Nephron progenitor cell (in vitro differentiated cells): ENCODE measurements at regions not wholly inside any gene's neighbourhood (a gene's known extent, or its start where the extent isn't known, plus 50 kb on each side); places are given as distances from the start of the nearest gene placed in this dataset.

Source experiments
- DNase-seq: peaks from one replicate; pipeline ENCODE4 v3.0.0; 2021
- H3K27ac Mint-ChIP-seq: 2 replicates; pipeline ENCODE4 v1.8.0; 2021; ENCODE audit warnings: mild to moderate bottlenecking, moderate library complexity, mixed read lengths
- H3K27me3 Mint-ChIP-seq: 2 replicates; pipeline ENCODE4 v1.8.0; 2021; ENCODE audit warnings: mild to moderate bottlenecking, low read depth, mixed read lengths; ENCODE audit not compliant: poor library complexity
- H3K36me3 Mint-ChIP-seq: 2 replicates; pipeline ENCODE4 v1.8.0; 2021; ENCODE audit warnings: low read depth, mixed read lengths
- H3K4me1 Mint-ChIP-seq: 2 replicates; pipeline ENCODE4 v1.8.0; 2021; ENCODE audit warnings: mixed read lengths
- H3K4me3 Mint-ChIP-seq: 2 replicates; pipeline ENCODE4 v1.8.0; 2021; ENCODE audit warnings: mild to moderate bottlenecking, moderate library complexity, mixed read lengths
- H3K9me3 Mint-ChIP-seq: 2 replicates; pipeline ENCODE4 v1.8.0; 2021; ENCODE audit warnings: mild to moderate bottlenecking, moderate library complexity, mixed read lengths
- CTCF ChIP-seq: fragments of 200-600 bp; sonication (generic); IDR thresholded peaks from 2 replicates; pipeline ENCODE4 v1.5.0; 2021; ENCODE audit warnings: antibody characterized with exemption

- Mint-ChIP-seq H3K27ac (no peak overlapping the region), H3K4me3 (no peak overlapping the region), H3K36me3 (no peaks in the 10 kb centered on the region), H3K4me1 (peaks cover 43% of the 10 kb centered on the region), H3K27me3 (peaks cover 13% of the 10 kb centered on the region), H3K9me3 (peaks cover 4% of the 10 kb centered on the region)
- DNase-seq, result no peak
- TF ChIP-seq CTCF, result no peak
These were observed 56.7 kb upstream of the ASAP2 start for GRCh38 chr2:9149726-9150567.

GRCh38 chr2:9149388-9149660 lies 57.3 kb upstream of the ASAP2 start:
- Mint-ChIP-seq H3K9me3 (peaks cover 3% of the 10 kb centered on the region), H3K4me3 (no peak overlapping the region), H3K27me3 (peaks cover 8% of the 10 kb centered on the region), H3K4me1 (peaks cover 48% of the 10 kb centered on the region), H3K36me3 (no peaks in the 10 kb centered on the region), H3K27ac (no peak overlapping the region)
- DNase-seq, result no peak
- no peak for TF ChIP-seq CTCF

GRCh38 chr2:9146646-9147045 lies 60.0 kb upstream of the ASAP2 start:
- no peak for DNase-seq
- peaks cover 24% of the 10 kb centered on the region for H3K27me3 Mint-ChIP-seq
- no peak overlapping the region for H3K4me3 Mint-ChIP-seq
- H3K4me1 Mint-ChIP-seq, result peaks cover 32% of the 10 kb centered on the region
- H3K27ac Mint-ChIP-seq, result no peak overlapping the region
- no peak for TF ChIP-seq CTCF
- no peaks in the 10 kb centered on the region for H3K36me3 Mint-ChIP-seq
- H3K9me3 Mint-ChIP-seq, result no peaks in the 10 kb centered on the region

GRCh38 chr2:9145752-9146430 lies 60.7 kb upstream of the ASAP2 start:
- no peak for DNase-seq
- H3K27ac Mint-ChIP-seq, result no peak overlapping the region
- H3K4me3 Mint-ChIP-seq, result no peak overlapping the region
- H3K9me3 Mint-ChIP-seq, result no peaks in the 10 kb centered on the region
- TF ChIP-seq CTCF, result no peak
- H3K4me1 Mint-ChIP-seq, result peaks cover 39% of the 10 kb centered on the region
- peaks cover 28% of the 10 kb centered on the region for H3K27me3 Mint-ChIP-seq
- H3K36me3 Mint-ChIP-seq, result no peaks in the 10 kb centered on the region

- H3K4me1 Mint-ChIP-seq, result peaks cover 45% of the 10 kb centered on the region
- TF ChIP-seq CTCF, result no peak
- H3K36me3 Mint-ChIP-seq, result no peaks in the 10 kb centered on the region
- H3K9me3 Mint-ChIP-seq, result no peaks in the 10 kb centered on the region
- peak overlapping the region; percentile 48 for H3K4me3 Mint-ChIP-seq
- no peak for DNase-seq
- peaks cover 31% of the 10 kb centered on the region for H3K27me3 Mint-ChIP-seq
- no peak overlapping the region for H3K27ac Mint-ChIP-seq
These were observed 61.4 kb upstream of the ASAP2 start for GRCh38 chr2:9145109-9145751.
